PC-3 (cell line): ENCODE measurements at regions not wholly inside any gene's neighbourhood (a gene's known extent, or its start where the extent isn't known, plus 50 kb on each side); places are given as distances from the start of the nearest gene placed in this dataset.
A peak's percentile ranks its signal among the peaks of the same experiment; 100 is the strongest.

Source experiments
- ATAC-seq: fragments of 200-7000 bp; cut with Tn5 transposase; 2 replicates; pipeline ENCODE4 v1.9.1; 2020; ENCODE audit warnings: mild to moderate bottlenecking, moderate library complexity
- BruUV-seq: library from RNA; stranded (reverse); fragments of 400-500 nt; replicated peaks from 2 replicates; lab custom pipeline; 2021; lab: Mats Ljungman, UMichigan
- CTCF ChIA-PET: fragments of 300-600 bp; sonication (Branson Sonifier 250); formaldehyde crosslinking; loops from one replicate; lab custom pipeline; 2022; ENCODE audit warnings: antibody characterized with exemption; lab: Charles Lee
- POLR2A ChIA-PET: fragments of 300-600 bp; sonication (Branson Sonifier 250); formaldehyde crosslinking; loops from one replicate; lab custom pipeline; 2022; ENCODE audit warnings: antibody characterized with exemption; ENCODE audit not compliant: unreplicated experiment; lab: Charles Lee
- DNase-seq: peaks from one replicate; pipeline ENCODE4 v3.0.0-alpha.2; 2015
- H2AFZ ChIP-seq: fragments of 300-600 bp; sonication (generic); 2 replicates; pipeline ENCODE4 v1.6.0; 2016; ENCODE audit warnings: antibody characterized with exemption, low read length
- H3F3A ChIP-seq: fragments of 300-600 bp; sonication (generic); one replicate; pipeline ENCODE4 v1.6.0; 2017; ENCODE audit warnings: antibody characterized with exemption, low read length, control low read depth, mild to moderate bottlenecking; ENCODE audit not compliant: unreplicated experiment
- H3K27ac ChIP-seq: fragments of 300-600 bp; sonication (generic); 2 replicates; pipeline ENCODE4 v1.5.1; 2016; ENCODE audit warnings: mild to moderate bottlenecking, low read length
- H3K27me3 ChIP-seq: fragments of 300-600 bp; sonication (generic); 2 replicates; pipeline ENCODE4 v1.6.1; 2016; ENCODE audit warnings: low read length, mixed read lengths
- H3K36me3 ChIP-seq: fragments of 300-600 bp; sonication (generic); 2 replicates; pipeline ENCODE4 v1.6.1; 2016; ENCODE audit warnings: low read depth, mixed run types, low read length, mixed read lengths
- H3K4me1 ChIP-seq: fragments of 300-600 bp; sonication (generic); 2 replicates; pipeline ENCODE4 v1.5.1; 2016; ENCODE audit warnings: low read length; ENCODE audit not compliant: insufficient read depth
- H3K4me2 ChIP-seq: fragments of 300-600 bp; sonication (generic); 2 replicates; pipeline ENCODE4 v1.6.0; 2016; ENCODE audit warnings: low read length
- H3K4me3 ChIP-seq: fragments of 300-600 bp; sonication (generic); 2 replicates; pipeline ENCODE4 v1.5.1; 2016; ENCODE audit warnings: mild to moderate bottlenecking, low read length, mixed read lengths
- H3K79me2 ChIP-seq: fragments of 300-600 bp; sonication (generic); 2 replicates; pipeline ENCODE4 v1.6.1; 2017; ENCODE audit warnings: low read length, mixed read lengths
- H3K9ac ChIP-seq: fragments of 300-600 bp; sonication (generic); 2 replicates; pipeline ENCODE4 v1.6.0; 2016; ENCODE audit warnings: mild to moderate bottlenecking, low read length
- H3K9me2 ChIP-seq: fragments of 300-600 bp; sonication (generic); replicated peaks from 2 replicates; pipeline ENCODE4 v1.6.1; 2016; ENCODE audit warnings: mixed run types, low read length, mixed read lengths
- H3K9me3 ChIP-seq: fragments of 300-600 bp; sonication (generic); 2 replicates; pipeline ENCODE4 v1.6.1; 2016; ENCODE audit warnings: low read length, mixed read lengths
- H4K20me1 ChIP-seq: fragments of 300-600 bp; sonication (generic); 2 replicates; pipeline ENCODE4 v1.6.1; 2016; ENCODE audit warnings: low read length, mixed read lengths
- EZH2 ChIP-seq: fragments of 300-600 bp; sonication (generic); IDR thresholded peaks from one replicate; pipeline ENCODE4 v1.6.1; 2017; ENCODE audit warnings: antibody characterized with exemption, mild to moderate bottlenecking, low read length; ENCODE audit not compliant: unreplicated experiment
- EZH2phosphoT487 ChIP-seq: fragments of 300-600 bp; sonication (generic); IDR thresholded peaks from 2 replicates; pipeline ENCODE4 v1.6.1; 2018; ENCODE audit warnings: mild to moderate bottlenecking, antibody characterized with exemption, low read length, borderline replicate concordance
- intact Hi-C: fragments of 100-400 bp; cut with micrococcal nuclease; formaldehyde crosslinking; loops from 2 replicates; pipeline ENCODE4 v1.9.0; 2023
- TF ChIP-seq, protein P1 (sequence below): fragments of 300-600 bp; sonication (generic); conservative IDR thresholded peaks from 2 replicates; pipeline ENCODE4 v1.5.1; 2017; ENCODE audit warnings: antibody characterized with exemption, low read depth, mild to moderate bottlenecking, low read length

DNA sequence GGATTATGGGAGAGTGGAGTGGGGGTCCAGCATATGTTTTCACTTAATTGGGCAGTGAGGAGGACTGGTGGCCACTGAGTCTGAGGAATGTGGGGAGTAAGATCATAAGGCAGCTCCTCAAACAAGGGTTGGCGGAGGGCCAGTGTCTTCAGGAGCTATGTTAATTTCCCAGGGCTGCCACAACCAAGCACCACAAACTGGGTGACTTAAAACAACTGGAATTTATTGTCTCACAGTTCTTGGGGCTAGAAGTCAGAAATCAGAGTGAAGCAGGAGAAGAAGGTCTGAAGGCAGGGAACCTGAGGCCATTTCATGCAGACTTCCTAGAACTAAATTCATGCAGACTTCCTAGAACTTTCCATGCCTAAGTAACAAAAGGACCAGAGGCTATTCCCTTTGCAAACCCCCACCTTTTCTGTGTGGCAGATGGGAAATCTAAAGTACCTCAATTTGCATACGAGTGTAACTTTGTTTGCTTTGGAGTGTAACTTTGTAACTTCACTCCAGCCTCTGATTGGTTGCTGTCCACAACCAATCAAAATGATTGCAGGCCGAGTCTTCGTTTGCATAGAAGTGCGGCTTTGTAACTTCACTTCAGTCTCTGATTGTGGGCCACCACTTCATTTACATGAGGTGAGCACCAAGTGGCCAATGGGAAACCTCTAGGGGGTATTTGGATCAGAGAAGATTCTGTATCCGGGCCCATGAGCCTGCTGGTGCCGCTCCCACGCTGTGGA lies 50.5 kb upstream of the ZBED5 start:
- Histone ChIP-seq H3K9me3 (no peaks in the 10 kb centered on the region), H3K4me3 (no peak overlapping the region), H2AFZ (no peak overlapping the region), H3F3A (no peaks in the 10 kb centered on the region), H3K27me3 (no peaks in the 10 kb centered on the region), H3K27ac (peak overlapping the region; percentile 28), H3K4me2 (no peak overlapping the region), H3K36me3 (no peaks in the 10 kb centered on the region), H3K9me2 (no peaks in the 10 kb centered on the region), H4K20me1 (no peaks in the 10 kb centered on the region), H3K9ac (no peak overlapping the region), H3K79me2 (no peaks in the 10 kb centered on the region), H3K4me1 (peaks cover 31% of the 10 kb centered on the region)
- DNase-seq (peak; percentile 83), ATAC-seq (peak; percentile 62)
- POLR2A ChIA-PET = no interaction called here
- TF ChIP-seq, protein P1, sequence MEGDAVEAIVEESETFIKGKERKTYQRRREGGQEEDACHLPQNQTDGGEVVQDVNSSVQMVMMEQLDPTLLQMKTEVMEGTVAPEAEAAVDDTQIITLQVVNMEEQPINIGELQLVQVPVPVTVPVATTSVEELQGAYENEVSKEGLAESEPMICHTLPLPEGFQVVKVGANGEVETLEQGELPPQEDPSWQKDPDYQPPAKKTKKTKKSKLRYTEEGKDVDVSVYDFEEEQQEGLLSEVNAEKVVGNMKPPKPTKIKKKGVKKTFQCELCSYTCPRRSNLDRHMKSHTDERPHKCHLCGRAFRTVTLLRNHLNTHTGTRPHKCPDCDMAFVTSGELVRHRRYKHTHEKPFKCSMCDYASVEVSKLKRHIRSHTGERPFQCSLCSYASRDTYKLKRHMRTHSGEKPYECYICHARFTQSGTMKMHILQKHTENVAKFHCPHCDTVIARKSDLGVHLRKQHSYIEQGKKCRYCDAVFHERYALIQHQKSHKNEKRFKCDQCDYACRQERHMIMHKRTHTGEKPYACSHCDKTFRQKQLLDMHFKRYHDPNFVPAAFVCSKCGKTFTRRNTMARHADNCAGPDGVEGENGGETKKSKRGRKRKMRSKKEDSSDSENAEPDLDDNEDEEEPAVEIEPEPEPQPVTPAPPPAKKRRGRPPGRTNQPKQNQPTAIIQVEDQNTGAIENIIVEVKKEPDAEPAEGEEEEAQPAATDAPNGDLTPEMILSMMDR = no peak
- TF ChIP-seq EZH2 (no peak), EZH2phosphoT487 (no peak)
- intact Hi-C loops = no loop called here
- BruUV-seq = no TSS peak
- CTCF ChIA-PET = no interaction called here
